Activated CD4-positive, alpha-beta T cell treated with anti-CD3 and anti-CD28 coated beads for 24 hours (primary cell): ENCODE measurements at regions not wholly inside any gene's neighbourhood (a gene's known extent, or its start where the extent isn't known, plus 50 kb on each side); places are given as distances from the start of the nearest gene placed in this dataset.
"Not testable (repeated sequence)": the region's sequence is repeated elsewhere in the genome, so short reads cannot be mapped to it uniquely, and the experiment has no call there.

Experiments
- DNase-seq, 2 donors: peaks; one replicate each; pipeline ENCODE4 v3.0.0-alpha.2; 2020; ENCODE audit warnings: low read depth in 2 of 2

- no peak for DNase-seq
Measured at GRCh38 chr9:73054091-73054490, 97.6 kb upstream of the ANXA1 start.

DNA sequence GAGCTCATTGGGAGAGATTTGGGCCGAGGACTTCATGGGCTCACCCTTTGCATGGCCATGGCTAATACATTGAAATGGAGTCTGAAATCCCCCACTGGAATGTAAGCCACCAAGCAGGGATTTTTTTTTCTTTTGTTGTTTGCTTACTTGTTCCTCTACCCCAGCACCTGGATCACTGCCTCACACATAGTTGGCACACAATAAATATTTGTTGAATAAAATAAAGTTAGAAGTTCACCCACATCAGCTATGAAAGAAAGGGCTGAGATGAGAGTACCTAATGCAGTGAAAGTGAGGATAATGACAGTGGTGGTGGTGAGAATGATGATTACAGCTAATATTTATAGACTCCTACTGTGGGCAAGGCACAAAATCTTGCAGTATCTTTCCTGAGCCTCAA, 98.1 kb upstream of the ANXA1 start:
- no peak for DNase-seq

- DNase-seq: no peak
Measured at GRCh38 chr9:73050887-73051550, 98.2 kb upstream of the ALDH1A1 start.

GRCh38 chr9:73050065-73050816, 97.4 kb upstream of the ALDH1A1 start:
- DNase-seq: no peak

- DNase-seq: no peak
Measured at GRCh38 chr9:73049280-73049679, 96.4 kb upstream of the ALDH1A1 start.

GRCh38 chr9:73046769-73047168, 93.9 kb upstream of the ALDH1A1 start:
- DNase-seq: no peak

GRCh38 chr9:73044776-73045175, 91.9 kb upstream of the ALDH1A1 start:
- DNase-seq: not testable (repeated sequence)

DNA sequence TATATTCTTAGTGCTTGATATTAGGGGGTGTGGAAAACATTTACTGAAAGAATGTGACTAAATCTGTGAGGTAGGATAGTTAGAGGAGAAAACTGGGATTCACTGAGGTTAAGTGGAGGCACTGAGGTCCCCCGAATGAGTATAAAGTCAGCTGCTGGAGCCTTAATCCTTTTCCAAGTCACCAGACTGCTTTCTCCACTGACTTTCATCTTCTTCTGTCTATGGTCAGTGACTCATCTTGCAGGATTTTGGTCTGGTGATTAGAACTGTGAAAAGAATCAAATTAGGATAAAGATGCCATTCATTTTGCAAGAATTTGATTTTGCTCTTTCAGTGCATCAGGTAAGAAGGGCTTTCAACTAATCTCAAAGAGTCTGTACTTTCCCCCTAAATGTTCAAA, 89.3 kb upstream of the ALDH1A1 start:
- no peak for DNase-seq

DNA sequence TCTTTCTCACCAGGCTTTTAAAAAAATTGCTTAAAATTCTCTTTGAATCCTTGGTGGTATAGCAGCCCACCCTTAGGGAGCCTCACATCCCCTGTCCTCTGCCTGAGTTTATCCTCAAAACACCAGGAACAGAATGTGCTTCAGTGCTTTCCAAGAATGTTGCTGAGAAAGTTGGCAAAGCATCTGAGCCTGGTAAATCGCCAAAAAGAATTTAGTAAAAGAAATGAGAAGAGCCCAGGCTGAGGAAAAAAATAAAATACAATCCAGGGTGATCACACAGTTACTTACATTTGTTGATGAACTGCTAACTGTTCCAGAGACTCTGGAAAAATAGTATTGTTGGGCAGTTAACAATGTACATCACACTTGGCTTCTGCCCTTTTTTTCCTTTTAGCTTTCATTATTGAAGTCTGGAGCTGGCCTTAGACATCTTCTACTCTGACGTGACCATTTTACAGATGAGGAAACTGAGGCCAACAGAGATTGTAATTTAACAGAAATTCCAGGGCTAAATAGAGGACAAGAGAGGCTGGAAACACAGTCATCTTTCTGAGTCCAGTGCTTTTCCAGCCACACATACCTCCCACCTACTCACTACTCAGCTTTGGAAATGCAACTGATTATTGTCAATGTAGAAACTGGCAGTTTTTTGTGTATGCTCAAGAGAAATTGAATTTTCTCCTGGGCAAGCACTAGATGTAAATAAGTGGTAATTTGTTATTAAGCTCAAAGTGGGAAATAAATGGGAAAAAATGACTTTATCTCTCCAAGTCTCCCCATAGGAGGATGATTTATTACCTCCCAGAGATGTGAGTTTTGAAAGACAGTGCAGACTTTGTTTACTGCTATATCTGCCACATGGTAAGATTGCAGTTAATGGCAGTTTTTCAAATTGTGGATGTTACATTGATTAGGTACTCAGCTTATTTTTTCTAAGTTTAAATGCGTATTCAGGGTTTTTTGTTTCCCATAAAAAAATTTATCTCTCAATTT, 86.7 kb upstream of the ALDH1A1 start:
- no peak for DNase-seq

DNA sequence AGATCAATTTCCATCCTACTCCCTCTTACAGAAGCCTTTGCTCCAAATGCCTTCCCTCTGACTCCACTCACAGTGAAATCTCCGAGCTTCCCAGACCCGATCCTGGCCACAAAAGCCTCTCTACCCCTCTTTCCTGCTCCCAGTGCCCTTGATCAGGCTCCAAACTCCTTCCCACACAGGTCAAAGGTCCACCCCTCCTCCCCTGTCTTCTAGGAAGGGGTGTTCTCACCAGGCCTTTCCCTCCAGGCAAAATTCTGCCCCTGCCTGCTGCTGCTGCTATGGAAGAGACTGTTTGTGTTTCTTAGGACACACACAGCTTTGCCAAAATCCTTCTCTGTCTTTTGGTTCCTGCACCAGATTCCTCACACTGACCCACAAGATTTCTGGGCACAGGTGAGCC, 85.8 kb upstream of the ALDH1A1 start:
- DNase-seq: no peak

DNA sequence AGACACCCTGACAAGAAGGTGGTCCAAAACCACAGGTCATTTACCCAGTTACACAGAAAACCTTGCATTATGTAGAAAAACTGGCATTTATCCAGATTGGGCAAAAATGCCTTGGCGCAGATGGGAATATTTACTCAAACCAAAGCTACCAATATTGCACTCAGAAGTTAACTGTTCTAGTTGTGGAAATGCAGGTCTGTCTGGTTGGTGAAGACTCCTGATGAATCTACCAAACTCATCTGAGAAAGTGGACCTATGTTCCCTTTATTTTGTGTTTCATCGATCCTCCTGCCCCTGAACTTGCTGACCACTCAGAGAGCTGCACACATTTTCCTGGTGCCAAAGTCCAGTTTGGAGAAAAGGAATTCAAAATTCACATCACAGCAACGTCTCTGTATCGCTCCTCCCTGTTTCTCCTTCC, 85.2 kb upstream of the ALDH1A1 start:
- no peak for DNase-seq

DNA sequence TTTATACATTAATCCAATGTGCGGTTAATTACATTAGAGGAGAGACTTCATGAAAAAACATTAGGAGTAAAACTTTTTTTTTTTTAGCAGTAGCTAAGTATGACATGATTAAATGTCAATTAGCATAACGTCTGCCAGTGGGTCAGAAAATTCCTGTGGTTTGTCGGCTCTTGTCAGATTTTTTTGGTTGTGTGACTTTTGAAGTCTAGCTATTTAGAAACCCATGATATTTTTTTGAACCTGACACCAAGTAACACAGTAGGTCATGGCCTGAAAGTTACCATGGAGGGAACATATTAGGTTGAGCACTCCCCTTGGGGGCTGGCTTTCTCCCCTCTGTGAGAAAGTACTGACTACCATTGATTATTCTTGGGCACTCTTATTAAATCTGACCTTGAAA, 84.8 kb upstream of the ALDH1A1 start:
- DNase-seq: no peak

GRCh38 chr9:73034962-73035361, 82.1 kb upstream of the ALDH1A1 start:
- DNase-seq: no peak

- no peak for DNase-seq
Measured at GRCh38 chr9:73031350-73031749, 78.5 kb upstream of the ALDH1A1 start.

DNA sequence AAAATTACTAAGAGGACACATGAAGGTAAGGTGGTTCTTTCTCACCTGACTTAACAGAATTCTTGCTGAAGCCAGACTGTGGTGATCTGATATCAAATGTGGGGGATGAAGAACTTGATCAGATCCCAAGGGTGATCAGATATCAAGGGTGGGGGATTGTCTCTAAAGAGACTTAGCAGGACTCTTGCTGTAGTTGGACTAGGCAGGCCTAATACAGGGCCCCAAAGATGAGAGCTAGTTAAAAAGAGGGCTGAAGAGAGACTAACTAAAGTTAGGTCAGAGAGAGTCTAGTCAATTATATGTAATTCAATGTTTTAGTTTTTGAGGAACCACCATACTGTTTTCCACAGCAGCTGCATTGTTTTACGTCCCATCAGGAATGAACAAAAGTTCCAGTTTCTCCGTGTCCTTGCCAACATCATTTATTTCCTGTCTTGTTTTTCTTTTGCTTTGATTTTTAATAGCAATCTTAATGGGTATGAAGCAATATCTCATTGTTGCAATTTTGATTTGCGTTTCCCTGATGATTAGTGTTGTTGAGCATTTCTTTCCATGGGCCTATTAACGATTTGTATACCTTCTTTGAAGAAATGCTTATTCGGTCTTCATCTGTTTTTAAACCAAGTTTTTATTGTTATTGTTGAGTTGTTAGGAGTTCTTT, 77.6 kb upstream of the ALDH1A1 start:
- no peak for DNase-seq

DNA sequence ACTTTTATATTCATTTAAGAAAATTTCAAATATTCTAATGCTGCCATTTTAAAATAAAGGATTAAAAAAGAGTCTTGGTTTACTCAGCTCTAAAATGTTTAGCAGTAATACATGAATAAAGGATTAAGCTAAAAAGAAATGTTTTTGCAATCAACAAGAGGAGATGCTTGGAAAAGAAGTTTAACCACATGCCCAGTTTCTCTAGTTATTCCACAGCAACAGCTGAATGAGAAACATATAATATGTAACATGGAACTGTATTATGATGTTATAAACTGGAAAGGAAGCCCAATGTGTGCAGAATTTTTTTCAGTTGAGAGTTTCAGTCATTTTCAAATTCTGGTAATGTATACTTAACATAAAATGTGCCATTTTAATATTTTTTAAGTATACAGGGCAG, 76.5 kb upstream of the ALDH1A1 start:
- DNase-seq: no peak

DNA sequence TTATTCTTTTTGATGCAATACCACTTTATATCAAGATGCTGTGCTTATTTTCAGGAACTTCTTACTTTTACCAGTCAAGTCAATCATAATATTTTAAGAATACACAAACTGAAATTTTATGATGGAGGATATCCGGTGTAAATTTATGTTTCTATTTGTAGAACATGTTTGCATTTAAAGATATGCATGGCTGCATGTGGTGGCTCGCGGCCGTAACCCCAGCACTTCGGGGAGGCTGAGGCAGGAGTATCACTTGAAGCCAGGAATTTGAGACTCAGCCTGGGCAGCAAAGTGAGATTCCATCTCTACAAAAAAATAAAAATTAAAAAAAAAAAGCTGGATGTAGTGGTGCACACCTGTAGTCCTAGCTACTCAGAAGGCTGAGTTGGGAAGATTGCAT, 73.5 kb upstream of the ALDH1A1 start:
- DNase-seq: no peak

- DNase-seq: no peak
Measured at GRCh38 chr9:73024601-73025034, 71.8 kb upstream of the ALDH1A1 start.

DNA sequence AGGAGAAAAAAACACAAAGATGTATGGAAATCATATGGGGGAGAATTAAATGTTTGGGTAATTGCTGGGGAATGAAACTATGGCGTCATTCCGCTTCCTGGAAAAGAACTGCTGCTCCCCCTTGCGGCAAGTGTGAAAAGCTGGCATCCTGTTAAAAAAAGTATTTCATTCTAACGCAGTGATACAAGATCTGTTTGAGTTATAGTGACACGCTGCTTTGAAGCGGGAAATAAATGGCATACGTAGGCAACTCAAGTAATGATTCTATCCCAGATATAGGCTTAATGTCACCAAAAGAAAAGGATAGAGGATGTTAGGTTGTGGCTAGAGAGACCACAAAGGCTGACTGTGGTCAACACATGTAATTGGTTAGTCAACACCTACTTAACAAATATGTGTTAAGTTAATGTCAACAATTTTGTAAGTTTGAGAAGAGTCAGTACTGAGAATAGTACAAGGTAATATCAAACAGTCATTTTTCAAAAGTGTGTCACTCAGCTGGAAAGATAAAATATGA, 70.2 kb upstream of the ALDH1A1 start:
- DNase-seq: peak; percentile 27 to 31

DNA sequence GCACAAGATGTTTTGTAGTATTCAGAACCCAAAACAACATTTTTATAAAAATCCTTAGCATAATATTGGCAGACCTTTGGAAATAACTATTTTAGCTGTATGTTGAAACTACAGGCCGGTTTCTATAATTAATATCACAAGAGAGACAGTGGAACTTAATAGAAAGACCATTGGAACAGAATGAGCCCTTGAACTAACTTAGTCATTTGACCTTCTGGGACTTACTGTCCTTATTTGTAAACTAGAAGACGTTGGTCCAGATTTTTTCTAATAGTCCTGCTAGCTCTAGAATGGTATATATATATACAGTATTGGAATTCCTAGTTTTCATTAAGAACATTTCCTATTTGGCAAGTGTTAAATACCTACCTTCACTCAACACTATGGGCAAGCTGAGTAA, 69.5 kb upstream of the ALDH1A1 start:
- no peak for DNase-seq

GRCh38 chr9:73020877-73021276, 68.0 kb upstream of the ALDH1A1 start:
- no peak for DNase-seq

DNA sequence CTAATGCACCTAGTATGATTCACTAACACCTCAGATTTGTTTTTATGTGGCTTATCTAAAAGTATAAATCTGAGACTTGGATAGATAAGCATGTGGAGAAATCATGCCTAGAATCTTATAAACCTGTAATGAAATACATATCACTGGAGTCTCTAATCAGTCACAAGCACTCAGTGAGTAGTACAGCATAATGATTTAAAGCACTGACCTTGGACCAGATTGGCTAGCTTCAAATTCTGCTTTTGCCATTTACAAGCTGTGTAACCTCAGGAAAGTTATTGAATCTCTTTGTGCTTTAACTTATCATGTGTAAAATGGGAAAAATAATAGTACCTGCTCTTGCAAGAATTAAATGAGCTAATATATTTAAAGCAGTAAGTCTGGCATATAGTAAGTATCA, 61.2 kb upstream of the ALDH1A1 start:
- no peak for DNase-seq
